ENCODE measurements at regions not wholly inside any gene's neighbourhood (a gene's known extent, or its start where the extent isn't known, plus 50 kb on each side); places are given as distances from the start of the nearest gene placed in this dataset.

DNA sequence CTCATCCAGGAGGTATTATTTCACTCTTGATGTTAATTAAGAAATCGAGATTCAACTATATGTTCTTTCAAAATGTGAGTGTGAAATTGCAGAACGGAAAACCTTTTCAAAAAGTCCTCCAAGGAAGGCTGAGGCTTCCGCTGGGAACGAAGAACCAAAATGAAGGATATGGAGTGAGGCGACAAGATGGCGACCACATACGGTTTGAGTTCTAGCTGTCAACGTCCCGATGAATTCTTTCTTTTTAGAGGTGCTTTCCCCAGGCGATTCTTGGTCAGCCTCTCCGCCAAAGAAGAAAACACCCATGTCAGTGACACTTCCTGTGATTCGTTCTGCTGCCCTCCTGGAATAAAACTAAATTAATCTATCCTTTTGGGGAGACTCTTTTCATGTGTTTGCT is 78.3 kb upstream of the ADAMTS16 start:
- no peaks in the 10 kb centered on the region for H3K4me1 Mint-ChIP-seq
- H3K27ac ChIP-seq (ENCODE audit: low read depth, low read length) = no peak overlapping the region
- intact Hi-C loops (cut with micrococcal nuclease) = no loop called here
- no peaks in the 10 kb centered on the region for H3K9me3 ChIP-seq (ENCODE audit: control insufficient read depth in 2 of 3, low read length in 3 of 3)
- H3K27ac Mint-ChIP-seq = no peak overlapping the region
- no peak overlapping the region for H3K4me3 ChIP-seq (ENCODE audit: low read length)
- H3K27me3 ChIP-seq (ENCODE audit: control insufficient read depth in 2 of 2, insufficient read depth in 2 of 2, low read length in 2 of 2) = no peaks in the 10 kb centered on the region
- no peaks in the 10 kb centered on the region for H3K36me3 Mint-ChIP-seq
- ChIA-PET POLR2A (no interaction called here), CTCF (no interaction called here)
- peaks cover 0 to 7% (median 2%) of the 10 kb centered on the region in 11 donors for H3K9me3 Mint-ChIP-seq
- H3K36me3 ChIP-seq (ENCODE audit: control insufficient read depth in 2 of 3, insufficient read depth in 3 of 3, low read length in 3 of 3) = no peaks in the 10 kb centered on the region
- H3K4me1 ChIP-seq (ENCODE audit: control insufficient read depth in 2 of 2, insufficient read depth in 2 of 2, low read length in 2 of 2) = no peaks in the 10 kb centered on the region
- ATAC-seq = no peak
- DNase-seq = no peak
- no peak overlapping the region for H3K4me3 Mint-ChIP-seq
- H3K27me3 Mint-ChIP-seq = peaks cover 0 to 4% (median 0%) of the 10 kb centered on the region in 5 donors

DNA sequence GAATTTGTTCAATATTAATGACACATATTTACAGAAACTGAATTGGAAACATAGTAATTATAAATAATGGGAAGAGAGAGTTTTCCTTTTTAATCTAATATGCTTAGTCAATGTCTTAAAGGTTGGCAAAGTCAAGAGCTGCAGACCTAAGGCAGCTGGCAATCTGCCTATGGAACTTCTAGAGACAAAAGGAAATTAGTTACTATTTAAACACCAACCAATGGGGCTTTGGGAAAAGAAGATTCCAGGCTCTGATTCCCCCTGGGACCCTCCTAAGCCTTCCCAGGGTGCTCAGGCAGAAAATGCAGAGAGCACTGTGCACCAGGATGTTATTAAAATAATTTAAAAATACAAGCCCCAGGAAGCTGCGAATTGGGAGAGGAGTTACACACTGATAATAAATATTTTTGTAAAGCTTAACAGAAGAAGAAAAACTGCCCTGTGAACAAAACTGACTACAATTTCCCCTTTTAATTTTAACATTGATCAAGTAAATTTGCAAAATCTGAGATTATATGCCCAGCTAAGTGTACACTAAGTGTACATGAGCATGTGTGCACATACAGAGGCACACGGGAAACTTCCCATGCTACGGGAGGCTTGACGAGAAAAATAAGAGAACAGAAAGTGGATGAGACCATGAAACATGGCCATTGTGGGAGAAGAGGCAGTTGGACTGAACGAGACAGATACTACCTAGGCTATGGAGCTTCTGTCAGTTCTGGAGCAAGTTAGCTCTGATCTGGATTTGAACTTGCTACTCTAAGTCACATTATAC is 77.4 kb upstream of the ADAMTS16 start:
- no peak for ATAC-seq
- POLR2A ChIA-PET = no interaction called here
- Histone ChIP-seq H3K27ac (ENCODE audit: low read depth, low read length) (no peak overlapping the region), H3K4me3 (ENCODE audit: low read length) (no peak overlapping the region), H3K36me3 (ENCODE audit: control insufficient read depth in 2 of 3, insufficient read depth in 3 of 3, low read length in 3 of 3) (no peaks in the 10 kb centered on the region), H3K4me1 (ENCODE audit: control insufficient read depth in 2 of 2, insufficient read depth in 2 of 2, low read length in 2 of 2) (no peaks in the 10 kb centered on the region), H3K27me3 (ENCODE audit: control insufficient read depth in 2 of 2, insufficient read depth in 2 of 2, low read length in 2 of 2) (no peaks in the 10 kb centered on the region), H3K9me3 (ENCODE audit: control insufficient read depth in 2 of 3, low read length in 3 of 3) (no peaks in the 10 kb centered on the region)
- intact Hi-C loops (cut with micrococcal nuclease) = no loop called here
- no peak overlapping the region for H3K4me3 Mint-ChIP-seq
- no peaks in the 10 kb centered on the region for H3K4me1 Mint-ChIP-seq
- no peak for DNase-seq
- H3K36me3 Mint-ChIP-seq = no peaks in the 10 kb centered on the region
- no peak overlapping the region for H3K27ac Mint-ChIP-seq
- peaks cover 0 to 6% (median 2%) of the 10 kb centered on the region in 11 donors for H3K9me3 Mint-ChIP-seq
- H3K27me3 Mint-ChIP-seq = peaks cover 0 to 4% (median 0%) of the 10 kb centered on the region in 5 donors
- CTCF ChIA-PET = no interaction called here

DNA sequence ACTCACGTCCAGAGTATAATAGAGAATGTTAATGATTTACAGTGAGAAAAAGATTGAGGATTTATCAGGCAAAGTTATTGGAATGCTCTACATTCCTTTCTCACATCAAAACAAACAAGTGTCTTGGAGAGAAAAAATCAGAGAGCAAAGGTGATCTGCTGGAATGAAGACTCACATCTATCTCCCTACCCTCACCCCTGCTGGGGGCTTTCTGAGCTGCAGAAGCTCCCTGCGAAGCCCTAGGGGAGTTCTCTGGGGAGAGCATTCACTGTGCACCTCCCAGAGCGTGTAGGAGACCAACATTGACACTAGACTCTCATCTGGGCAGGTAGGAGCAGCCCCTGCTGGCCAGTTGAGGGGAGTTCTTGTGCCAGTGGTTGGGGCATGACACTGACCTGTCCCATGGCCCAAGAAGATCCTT is 76.6 kb upstream of the ADAMTS16 start:
- CTCF ChIA-PET = no interaction called here
- H3K27me3 ChIP-seq (ENCODE audit: control insufficient read depth in 2 of 2, insufficient read depth in 2 of 2, low read length in 2 of 2) = no peaks in the 10 kb centered on the region
- H3K9me3 Mint-ChIP-seq = peaks cover 0 to 6% (median 2%) of the 10 kb centered on the region in 11 donors
- H3K4me3 ChIP-seq (ENCODE audit: low read length) = no peak overlapping the region
- H3K4me3 Mint-ChIP-seq = no peak overlapping the region
- intact Hi-C loops (cut with micrococcal nuclease) = no loop called here
- H3K9me3 ChIP-seq (ENCODE audit: control insufficient read depth in 2 of 3, low read length in 3 of 3) = no peaks in the 10 kb centered on the region
- no peak for DNase-seq
- no peak overlapping the region for H3K27ac Mint-ChIP-seq
- H3K27ac ChIP-seq (ENCODE audit: low read depth, low read length) = no peak overlapping the region
- POLR2A ChIA-PET = no interaction called here
- H3K36me3 ChIP-seq (ENCODE audit: control insufficient read depth in 2 of 3, insufficient read depth in 3 of 3, low read length in 3 of 3) = no peaks in the 10 kb centered on the region
- H3K4me1 Mint-ChIP-seq = no peaks in the 10 kb centered on the region
- ATAC-seq = no peak
- no peaks in the 10 kb centered on the region for H3K36me3 Mint-ChIP-seq
- no peaks in the 10 kb centered on the region for H3K4me1 ChIP-seq (ENCODE audit: control insufficient read depth in 2 of 2, insufficient read depth in 2 of 2, low read length in 2 of 2)
- peaks cover 0 to 4% (median 0%) of the 10 kb centered on the region in 5 donors for H3K27me3 Mint-ChIP-seq

DNA sequence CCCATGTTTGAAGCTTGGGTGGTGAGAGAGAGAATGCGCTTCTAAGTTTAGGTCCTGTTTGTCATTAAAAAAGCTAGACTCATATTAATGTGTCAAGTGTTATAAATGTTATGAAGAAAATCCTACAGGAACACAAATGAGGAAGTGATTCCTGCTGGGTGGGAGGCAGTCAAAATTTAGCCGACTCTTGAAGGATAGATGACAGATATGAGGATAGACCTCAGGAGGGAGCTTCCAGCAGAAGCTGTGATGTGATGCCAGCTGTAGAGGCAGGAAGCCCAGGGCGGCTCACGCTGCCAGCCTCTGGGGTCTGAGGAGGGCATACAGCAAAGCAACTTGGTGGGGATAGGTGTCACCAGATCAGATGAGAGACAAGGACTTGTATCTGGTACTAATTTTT is 74.7 kb upstream of the ADAMTS16 start:
- no peak overlapping the region for H3K27ac Mint-ChIP-seq
- H3K36me3 Mint-ChIP-seq = no peaks in the 10 kb centered on the region
- Histone ChIP-seq H3K27ac (ENCODE audit: low read depth, low read length) (no peak overlapping the region), H3K27me3 (ENCODE audit: control insufficient read depth in 2 of 2, insufficient read depth in 2 of 2, low read length in 2 of 2) (no peaks in the 10 kb centered on the region), H3K4me3 (ENCODE audit: low read length) (no peak overlapping the region), H3K36me3 (ENCODE audit: control insufficient read depth in 2 of 3, insufficient read depth in 3 of 3, low read length in 3 of 3) (no peaks in the 10 kb centered on the region), H3K4me1 (ENCODE audit: control insufficient read depth in 2 of 2, insufficient read depth in 2 of 2, low read length in 2 of 2) (no peaks in the 10 kb centered on the region), H3K9me3 (ENCODE audit: control insufficient read depth in 2 of 3, low read length in 3 of 3) (no peaks in the 10 kb centered on the region)
- H3K4me1 Mint-ChIP-seq = no peaks in the 10 kb centered on the region
- ChIA-PET CTCF (no interaction called here), POLR2A (no interaction called here)
- DNase-seq (no peak), ATAC-seq (no peak)
- peaks cover 0 to 4% (median 0%) of the 10 kb centered on the region in 11 donors for H3K9me3 Mint-ChIP-seq
- H3K4me3 Mint-ChIP-seq = no peak overlapping the region
- H3K27me3 Mint-ChIP-seq = no peaks in the 10 kb centered on the region
- intact Hi-C loops (cut with micrococcal nuclease) = no loop called here

DNA sequence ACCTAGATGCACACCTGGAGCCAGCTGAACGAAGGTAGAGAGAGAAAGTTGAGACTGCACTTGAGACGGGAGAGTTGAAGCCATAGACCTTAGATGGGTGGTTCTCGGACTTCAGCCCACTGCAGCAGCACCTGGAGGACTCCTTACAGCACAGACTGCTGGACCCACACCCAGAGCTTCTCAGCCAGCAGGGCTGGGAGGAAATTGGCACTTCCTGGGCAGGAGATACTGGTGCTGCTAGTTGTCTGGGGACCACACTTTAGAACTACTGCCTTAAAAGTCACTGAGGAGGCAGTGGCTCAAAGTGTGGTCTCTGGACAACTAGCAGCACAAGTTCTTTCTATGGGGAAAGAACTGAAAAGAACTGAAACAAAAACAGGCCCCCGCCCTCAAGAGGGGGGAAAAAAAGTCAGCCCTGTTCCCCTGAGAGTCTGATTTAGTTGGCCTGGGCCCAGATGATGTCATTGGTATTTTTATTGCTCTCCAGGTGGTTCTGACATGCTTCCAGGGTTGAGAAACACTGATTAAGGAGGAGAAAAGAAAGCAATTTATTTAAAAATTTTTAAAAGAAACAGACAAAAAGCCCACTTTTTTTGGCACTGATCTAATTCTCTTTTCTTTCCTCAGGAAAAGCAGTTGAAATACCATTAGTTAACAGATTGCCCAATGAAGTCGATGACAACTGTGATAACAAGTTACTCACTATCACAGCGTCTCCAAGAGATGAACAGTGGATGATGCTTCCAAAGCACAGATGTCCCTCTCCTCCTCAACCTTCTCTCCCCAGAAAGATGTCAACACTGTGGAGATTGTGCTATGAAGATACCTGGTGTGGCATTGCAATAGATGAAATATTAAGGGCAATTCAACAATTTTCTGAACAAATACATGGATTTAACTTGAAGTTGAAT is 73.6 kb upstream of the ADAMTS16 start:
- ChIA-PET POLR2A (no interaction called here), CTCF (no interaction called here)
- H3K27me3 ChIP-seq (ENCODE audit: control insufficient read depth in 2 of 2, insufficient read depth in 2 of 2, low read length in 2 of 2) = no peaks in the 10 kb centered on the region
- H3K27ac ChIP-seq (ENCODE audit: low read depth, low read length) = no peak overlapping the region
- ATAC-seq = no peak
- H3K9me3 Mint-ChIP-seq = peaks cover 0 to 9% (median 2%) of the 10 kb centered on the region in 11 donors
- intact Hi-C loops (cut with micrococcal nuclease) = no loop called here
- no peaks in the 10 kb centered on the region for H3K27me3 Mint-ChIP-seq
- no peaks in the 10 kb centered on the region for H3K36me3 Mint-ChIP-seq
- no peaks in the 10 kb centered on the region for H3K4me1 ChIP-seq (ENCODE audit: control insufficient read depth in 2 of 2, insufficient read depth in 2 of 2, low read length in 2 of 2)
- no peak for DNase-seq
- no peak overlapping the region for H3K27ac Mint-ChIP-seq
- H3K4me3 Mint-ChIP-seq = no peak overlapping the region
- H3K36me3 ChIP-seq (ENCODE audit: control insufficient read depth in 2 of 3, insufficient read depth in 3 of 3, low read length in 3 of 3) = no peaks in the 10 kb centered on the region
- no peaks in the 10 kb centered on the region for H3K4me1 Mint-ChIP-seq
- no peaks in the 10 kb centered on the region for H3K9me3 ChIP-seq (ENCODE audit: control insufficient read depth in 2 of 3, low read length in 3 of 3)
- no peak overlapping the region for H3K4me3 ChIP-seq (ENCODE audit: low read length)

DNA sequence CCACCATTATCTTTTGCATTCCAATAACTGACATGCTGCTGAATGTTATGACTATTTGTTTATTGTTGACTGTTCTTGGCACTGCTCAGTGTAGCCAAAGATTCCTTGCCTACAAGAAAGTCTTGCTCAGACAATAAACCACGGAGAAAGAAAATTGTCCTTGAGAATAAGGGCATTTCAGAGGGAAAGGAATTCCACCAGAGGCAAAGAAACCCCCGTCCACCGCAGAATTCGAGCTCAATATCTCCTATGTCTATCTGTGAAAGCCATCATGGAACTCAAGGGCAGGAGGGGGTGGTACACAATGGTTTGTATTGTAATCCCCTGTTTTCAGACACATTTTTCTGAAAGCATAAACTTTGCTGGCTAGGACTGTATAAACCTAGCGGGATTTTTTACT is 70.3 kb upstream of the ADAMTS16 start:
- Histone ChIP-seq H3K27ac (ENCODE audit: low read depth, low read length) (no peak overlapping the region), H3K4me1 (ENCODE audit: control insufficient read depth in 2 of 2, insufficient read depth in 2 of 2, low read length in 2 of 2) (no peaks in the 10 kb centered on the region), H3K9me3 (ENCODE audit: control insufficient read depth in 2 of 3, low read length in 3 of 3) (no peaks in the 10 kb centered on the region), H3K36me3 (ENCODE audit: control insufficient read depth in 2 of 3, insufficient read depth in 3 of 3, low read length in 3 of 3) (no peaks in the 10 kb centered on the region), H3K27me3 (ENCODE audit: control insufficient read depth in 2 of 2, insufficient read depth in 2 of 2, low read length in 2 of 2) (no peaks in the 10 kb centered on the region), H3K4me3 (ENCODE audit: low read length) (no peak overlapping the region)
- intact Hi-C loops (cut with micrococcal nuclease) = no loop called here
- POLR2A ChIA-PET = no interaction called here
- H3K27ac Mint-ChIP-seq = no peak overlapping the region
- H3K4me1 Mint-ChIP-seq = no peaks in the 10 kb centered on the region
- ATAC-seq (no peak), DNase-seq (no peak)
- CTCF ChIA-PET = no interaction called here
- no peaks in the 10 kb centered on the region for H3K36me3 Mint-ChIP-seq
- H3K4me3 Mint-ChIP-seq = no peak overlapping the region
- peaks cover 0 to 13% (median 4%) of the 10 kb centered on the region in 11 donors for H3K9me3 Mint-ChIP-seq
- peaks cover 0 to 5% (median 0%) of the 10 kb centered on the region in 5 donors for H3K27me3 Mint-ChIP-seq
